Endothelial cell of hepatic sinusoid (primary cell): ENCODE measurements at regions not wholly inside any gene's neighbourhood (a gene's known extent, or its start where the extent isn't known, plus 50 kb on each side); places are given as distances from the start of the nearest gene placed in this dataset.
"Not testable (repeated sequence)": the region's sequence is repeated elsewhere in the genome, so short reads cannot be mapped to it uniquely, and the experiment has no call there.

Source experiments
- in situ Hi-C: cut with HindIII; loops from 2 replicates; pipeline ENCODE4 v1.10.0; 2017; ENCODE audit warnings: low sequenced_read_pairs

- in situ Hi-C loops = no loop called here
These were observed 209.8 kb upstream of the FLRT2 start for GRCh38 chr14:85319998-85320630.

- in situ Hi-C loops = no loop called here
These were observed 204.6 kb upstream of the FLRT2 start for GRCh38 chr14:85325134-85326017.

DNA sequence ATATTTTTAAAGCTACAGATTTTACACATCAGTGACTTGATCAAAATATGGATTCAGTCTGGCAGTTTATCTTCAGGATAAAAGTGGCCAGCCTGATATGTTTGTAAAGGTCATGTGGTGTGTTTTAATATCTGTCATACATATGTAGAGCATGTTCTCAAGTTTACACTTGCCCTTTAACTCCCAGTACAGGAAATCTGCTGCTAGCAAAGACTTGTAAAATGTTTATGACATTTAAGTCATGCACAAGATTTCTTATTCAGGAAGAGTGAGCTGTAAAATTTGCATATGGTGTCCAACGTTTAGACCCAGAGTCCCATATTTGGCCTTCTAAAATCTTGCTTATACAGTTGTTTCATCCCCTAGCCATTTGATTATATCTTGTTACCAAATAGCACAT lies 197.5 kb upstream of the FLRT2 start:
- in situ Hi-C loops = no loop called here

DNA sequence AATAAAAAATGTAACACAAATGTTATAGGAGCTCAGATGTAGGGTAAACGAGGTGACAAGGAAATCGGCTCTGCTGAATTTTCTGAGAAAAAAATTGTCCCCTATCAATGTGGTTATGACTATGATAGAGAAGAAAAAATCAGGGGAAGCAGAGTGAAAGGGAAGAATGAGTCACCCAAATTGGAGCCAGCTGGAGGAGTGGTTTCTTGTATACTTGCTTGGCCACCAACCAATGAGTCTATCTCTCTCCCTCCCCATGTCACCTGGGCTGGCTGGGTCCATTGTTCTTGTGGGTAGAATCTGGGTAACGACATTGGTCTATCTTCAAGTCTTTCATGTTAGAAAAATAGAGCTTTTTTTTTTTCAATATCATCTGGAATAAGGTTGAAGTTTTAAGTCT lies 196.6 kb upstream of the FLRT2 start:
- in situ Hi-C loops = no loop called here

- in situ Hi-C loops = no loop called here
These were observed 196.1 kb upstream of the FLRT2 start for GRCh38 chr14:85333841-85334240.

- in situ Hi-C loops = no loop called here
These were observed 195.6 kb upstream of the FLRT2 start for GRCh38 chr14:85334316-85334715.

GRCh38 chr14:85336257-85336656 lies 193.7 kb upstream of the FLRT2 start:
- in situ Hi-C loops = no loop called here

DNA sequence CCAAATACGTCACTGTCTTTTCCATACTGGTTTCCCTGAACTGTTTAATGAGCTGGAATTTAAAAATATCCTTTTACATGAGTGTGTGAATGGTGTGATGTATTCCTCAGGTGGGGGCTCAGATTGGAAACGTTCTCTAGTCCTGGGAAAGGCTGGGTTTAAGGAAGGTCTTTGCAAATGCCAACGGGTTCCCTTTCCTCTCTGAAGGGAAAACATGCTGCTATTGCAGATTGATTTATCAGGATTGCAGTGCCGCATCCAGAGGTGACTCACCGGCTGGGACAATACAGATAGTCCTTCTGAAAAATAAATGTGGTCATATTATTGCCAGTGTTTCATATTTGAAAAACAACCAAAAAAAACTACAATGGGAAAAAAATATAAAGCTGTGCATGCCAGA lies 193.1 kb upstream of the FLRT2 start:
- in situ Hi-C loops = no loop called here

- in situ Hi-C loops = no loop called here
These were observed 191.0 kb upstream of the FLRT2 start for GRCh38 chr14:85338895-85339294.

GRCh38 chr14:85342858-85343607 lies 186.9 kb upstream of the FLRT2 start:
- in situ Hi-C loops = no loop called here

- in situ Hi-C loops = no loop called here
These were observed 185.8 kb upstream of the FLRT2 start for GRCh38 chr14:85344171-85344570.

- in situ Hi-C loops = no loop called here
These were observed 184.9 kb upstream of the FLRT2 start for GRCh38 chr14:85344847-85345570.

- in situ Hi-C loops = no loop called here
These were observed 179.3 kb upstream of the FLRT2 start for GRCh38 chr14:85350667-85351066.

- in situ Hi-C loops = not testable (repeated sequence)
These were observed 177.4 kb upstream of the FLRT2 start for GRCh38 chr14:85352588-85352987.

DNA sequence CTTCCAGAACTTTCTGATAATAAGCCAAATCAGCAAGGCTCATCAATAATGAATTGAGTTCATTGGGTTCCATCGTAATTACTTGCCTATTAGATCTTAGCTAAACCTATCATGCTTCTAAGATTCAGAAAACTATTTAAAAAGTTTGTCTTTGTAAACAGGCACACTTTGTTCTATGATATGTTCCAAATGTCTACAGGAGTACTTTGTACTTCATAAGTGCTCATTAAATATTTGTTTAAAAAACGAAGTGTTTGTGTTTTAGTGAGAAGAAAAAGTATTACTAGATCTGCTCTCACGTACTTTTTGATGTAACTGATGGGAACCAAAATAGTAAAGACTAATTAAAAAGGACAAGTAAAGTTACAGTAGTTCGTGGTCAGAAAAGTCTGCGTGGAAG lies 172.8 kb upstream of the FLRT2 start:
- in situ Hi-C loops = no loop called here

DNA sequence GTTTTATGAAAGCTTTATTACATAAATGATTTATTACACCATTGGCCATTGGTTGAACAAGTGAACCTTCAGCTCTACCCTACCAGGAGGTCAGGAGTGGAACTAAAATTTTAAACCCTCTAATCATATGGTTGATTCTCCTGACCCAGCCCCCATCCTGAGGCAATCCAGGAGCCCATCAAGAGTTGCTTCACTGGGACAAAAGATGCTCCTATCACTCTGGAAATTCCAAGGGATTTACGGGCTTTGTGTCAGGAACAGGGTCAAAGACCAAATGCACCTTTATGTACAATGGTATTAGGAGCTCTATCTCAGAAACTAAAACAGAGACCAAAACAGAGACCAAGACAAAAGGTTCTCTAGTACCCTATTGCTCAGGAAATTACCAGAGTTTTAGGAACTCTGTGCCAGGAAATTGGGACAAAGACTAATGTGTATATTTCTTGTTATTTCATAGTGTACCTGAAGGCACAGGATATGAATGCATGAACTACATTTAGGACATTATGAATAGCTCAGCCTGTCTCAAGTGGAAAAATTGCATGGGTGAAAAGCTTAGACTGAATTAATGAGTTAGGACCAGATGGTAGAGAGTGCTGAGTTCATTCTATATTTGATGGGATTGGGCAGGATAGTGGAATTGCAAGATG lies 171.7 kb upstream of the FLRT2 start:
- in situ Hi-C loops = no loop called here

DNA sequence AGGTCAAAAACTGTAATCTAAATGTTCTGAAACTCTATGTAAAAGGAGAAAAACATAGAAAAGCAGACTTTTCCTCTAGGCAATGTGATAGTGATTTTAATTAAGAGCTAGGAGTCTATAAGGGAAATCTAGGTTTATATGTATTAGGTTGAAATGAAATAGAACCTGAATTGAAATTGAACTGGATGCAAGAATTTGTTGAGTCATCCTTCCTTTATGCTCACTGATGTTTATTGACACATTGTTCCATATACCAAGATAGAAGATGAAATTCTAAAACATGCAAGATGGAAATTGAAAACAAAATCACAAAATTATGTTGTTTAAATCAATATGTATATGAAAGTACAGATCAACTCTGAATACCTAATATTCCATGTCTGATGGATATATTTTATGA lies 170.4 kb upstream of the FLRT2 start:
- in situ Hi-C loops = no loop called here

- in situ Hi-C loops = no loop called here
These were observed 166.6 kb upstream of the FLRT2 start for GRCh38 chr14:85363358-85363757.

DNA sequence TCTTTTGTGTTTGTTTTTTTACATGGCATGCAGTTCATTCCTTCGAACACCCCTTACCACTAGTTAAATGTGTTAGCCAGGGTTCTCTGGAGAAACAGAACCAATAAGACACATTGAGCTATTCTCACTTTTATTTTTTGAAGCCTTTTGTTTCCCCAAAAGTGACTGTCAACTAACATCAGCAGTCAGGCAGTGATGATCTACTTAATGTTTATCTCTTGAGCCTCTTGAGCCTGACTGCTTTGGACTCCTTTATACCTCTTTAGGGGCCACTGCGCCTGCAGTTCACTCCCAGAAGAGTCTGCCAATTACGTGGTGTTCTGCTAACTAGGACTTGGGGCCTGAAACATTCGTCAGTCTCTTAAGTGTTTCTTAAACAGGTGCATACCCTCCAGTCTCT lies 163.7 kb upstream of the FLRT2 start:
- in situ Hi-C loops = no loop called here

DNA sequence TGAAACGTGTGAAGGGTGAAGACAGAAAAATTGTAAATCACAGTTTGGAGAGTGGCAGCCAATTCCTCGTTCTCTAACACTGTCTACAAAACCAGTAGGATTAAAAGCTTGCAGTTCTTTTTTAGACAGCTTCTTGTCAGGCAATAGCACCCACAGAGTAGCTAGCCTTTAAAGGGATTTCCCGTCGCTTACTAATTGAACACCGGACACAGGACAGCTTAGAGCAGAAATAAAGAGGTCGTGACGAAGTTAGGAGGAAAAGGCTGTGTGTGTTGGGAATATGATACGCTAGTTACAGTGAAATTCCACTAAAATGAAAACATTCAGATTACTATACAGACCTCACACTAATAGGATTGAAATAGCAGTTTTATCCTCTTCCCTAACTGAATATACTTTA lies 149.1 kb upstream of the FLRT2 start:
- in situ Hi-C loops = no loop called here

GRCh38 chr14:85382341-85382740 lies 147.6 kb upstream of the FLRT2 start:
- in situ Hi-C loops = no loop called here
